NCI-H1694 (cell line): ENCODE measurements at regions not wholly inside any gene's neighbourhood (a gene's known extent, or its start where the extent isn't known, plus 50 kb on each side); places are given as distances from the start of the nearest gene placed in this dataset.
A peak's percentile ranks its signal among the peaks of the same experiment; 100 is the strongest.
"Not testable (repeated sequence)": the region's sequence is repeated elsewhere in the genome, so short reads cannot be mapped to it uniquely, and the experiment has no call there.

Experiments used
- DNase-seq: peaks from one replicate; lab custom pipeline; 2025; lab: John Stamatoyannopoulos, UW

DNA sequence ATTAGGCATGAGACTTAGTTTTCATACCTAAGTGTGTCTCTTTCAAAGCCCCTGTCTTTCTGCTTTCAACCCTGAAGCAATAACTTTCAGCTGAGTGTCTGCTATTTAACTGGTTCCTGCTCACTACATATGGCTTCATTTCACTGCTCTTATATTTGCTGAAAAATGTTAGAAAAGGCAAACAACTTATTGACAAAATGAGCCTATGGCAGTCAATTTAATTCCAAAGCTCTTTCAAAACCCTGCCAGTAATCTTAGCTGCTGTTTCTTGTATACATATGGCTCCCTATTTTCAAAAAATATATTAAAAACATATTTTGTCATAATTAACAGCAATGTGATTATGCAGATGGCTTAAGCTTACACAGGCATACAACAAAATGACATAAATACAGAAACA lies 334.1 kb upstream of the MGAT4C start:
- DNase-seq = no peak

DNA sequence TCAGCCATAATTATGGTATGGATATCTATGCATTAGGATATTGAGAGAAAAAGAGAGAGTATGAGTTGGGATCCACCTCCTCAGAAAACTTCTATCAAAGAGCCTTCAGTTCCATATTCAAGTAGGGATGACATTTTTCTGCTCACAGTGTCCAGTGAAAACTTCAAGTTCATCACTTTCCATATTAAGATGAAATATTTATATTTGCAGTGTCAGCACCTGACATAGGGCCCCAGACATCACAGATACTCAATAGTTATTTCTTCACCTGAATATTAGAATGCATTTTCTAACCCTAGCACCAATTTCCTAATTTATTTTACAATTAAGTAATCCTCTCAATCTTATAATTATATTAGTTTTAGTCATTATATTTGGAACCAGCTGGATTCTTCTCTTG lies 318.0 kb upstream of the MGAT4C start:
- DNase-seq = no peak

DNA sequence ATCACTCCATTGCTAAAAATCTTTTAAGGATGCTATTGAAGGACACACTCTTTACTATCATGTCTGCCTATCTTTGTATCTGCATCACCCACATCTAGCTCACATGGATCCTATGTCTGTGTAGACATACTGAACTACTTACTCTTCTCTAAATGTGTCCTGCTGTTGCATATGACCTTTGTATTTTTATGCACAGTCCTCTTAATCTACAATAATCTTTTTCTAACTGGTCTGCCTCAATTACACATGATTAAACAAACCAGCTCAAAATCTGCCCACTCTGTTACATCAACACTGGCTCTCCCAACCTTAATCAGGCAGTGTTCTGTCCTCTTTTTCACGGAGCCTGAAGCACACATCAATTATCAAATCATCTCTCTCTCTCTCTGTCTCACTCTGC lies 316.3 kb upstream of the MGAT4C start:
- DNase-seq = no peak

DNA sequence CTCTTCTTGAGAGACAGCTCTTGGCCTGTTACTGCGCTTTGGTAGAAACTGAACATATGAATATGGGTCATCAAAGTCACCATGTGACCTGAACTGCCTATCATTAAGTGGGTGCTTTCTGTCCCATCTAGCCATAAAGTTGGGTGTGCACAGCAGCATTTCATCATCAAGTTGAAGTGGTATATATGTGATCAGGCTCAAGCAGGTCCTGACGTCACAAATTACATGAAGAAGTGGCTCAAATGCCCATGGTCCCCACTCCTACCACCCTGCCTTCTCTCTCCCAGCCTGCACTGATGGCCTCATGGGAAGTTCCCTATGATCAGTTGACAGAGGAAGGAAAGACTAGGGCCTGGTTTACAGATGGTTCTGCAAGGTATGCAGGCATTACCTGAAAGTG lies 308.8 kb upstream of the MGAT4C start:
- no peak for DNase-seq

DNA sequence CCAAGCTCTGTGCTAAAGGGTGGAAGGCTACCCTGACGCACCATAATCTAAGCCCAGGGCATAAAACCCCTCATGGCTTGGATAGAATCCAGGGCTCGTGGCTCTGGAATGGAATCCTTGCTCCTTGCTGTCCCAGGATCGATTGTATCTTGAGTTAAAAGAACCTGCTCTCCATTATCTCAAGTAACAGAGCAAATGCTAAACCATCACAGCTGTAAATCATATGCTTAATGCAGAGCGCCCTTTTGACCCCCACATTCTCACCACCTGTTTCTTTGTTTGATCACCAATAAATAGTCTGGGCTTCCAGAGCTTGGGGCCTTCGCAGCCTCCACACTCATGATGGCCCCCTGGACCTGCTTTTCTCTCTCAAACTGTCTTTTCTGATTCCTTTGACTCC lies 299.3 kb upstream of the MGAT4C start:
- not testable (repeated sequence) for DNase-seq

DNA sequence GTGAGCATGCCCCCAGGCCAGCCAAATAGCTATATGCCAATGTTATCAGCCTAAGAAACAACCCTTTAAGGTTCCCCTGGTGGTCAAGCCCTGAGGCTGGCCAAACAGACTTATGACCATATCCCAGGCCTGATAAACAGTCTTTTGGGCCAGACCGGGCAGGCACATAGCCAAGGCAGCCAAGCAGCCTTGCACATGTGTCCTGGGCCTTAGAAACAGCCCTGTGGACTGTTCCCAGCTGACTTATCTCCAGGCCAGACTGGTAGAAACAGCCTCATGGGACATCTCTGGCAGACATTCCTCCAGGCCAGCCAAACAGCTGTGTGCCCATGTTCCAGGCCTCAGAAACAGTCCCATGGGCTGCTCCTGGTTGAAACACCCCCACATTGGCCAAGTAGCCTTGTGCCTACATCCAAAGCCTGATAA lies 295.0 kb upstream of the MGAT4C start:
- no peak for DNase-seq

DNA sequence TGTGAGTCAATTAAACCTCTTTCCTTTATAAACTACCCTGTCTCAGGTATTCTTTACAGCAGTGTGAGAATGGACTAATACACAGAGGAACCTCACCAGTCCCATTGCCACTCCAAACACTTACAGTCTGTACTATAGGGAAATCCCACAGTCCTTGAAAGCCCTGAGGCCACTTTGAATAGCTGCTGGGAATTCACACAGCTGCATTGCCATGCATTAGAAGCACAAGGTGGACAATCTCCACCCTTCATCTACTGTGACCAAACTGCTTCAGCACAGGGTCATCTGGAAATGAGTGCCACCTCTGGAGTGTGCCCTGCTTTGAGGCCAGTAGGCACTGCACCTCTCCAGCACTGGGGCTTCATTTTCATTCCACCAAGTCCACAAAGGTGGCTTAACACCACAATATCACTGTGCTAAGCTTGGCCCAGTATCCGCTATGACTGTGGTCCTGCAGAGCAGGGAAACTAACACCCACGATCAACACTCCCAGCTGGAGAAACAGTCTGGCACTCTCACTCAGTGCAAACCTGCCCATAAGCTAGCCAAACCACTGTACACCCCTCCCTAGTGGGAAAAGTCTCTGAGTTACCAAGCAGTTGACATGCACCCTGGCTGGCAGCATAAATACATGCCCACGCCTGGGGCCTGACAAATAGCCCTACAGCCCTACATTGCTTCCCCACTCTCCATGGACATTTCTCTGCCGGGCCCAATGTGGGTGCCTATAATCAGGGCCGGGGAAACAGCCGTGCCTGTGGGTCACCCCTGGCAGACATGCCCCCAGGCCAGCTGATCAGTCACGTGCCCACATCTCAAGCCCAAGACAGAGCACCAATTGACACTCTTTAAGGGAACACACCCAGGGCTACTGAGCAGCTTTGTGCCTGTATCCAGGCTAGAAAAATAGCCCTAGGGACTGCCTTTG lies 294.3 kb upstream of the MGAT4C start:
- DNase-seq = no peak

DNA sequence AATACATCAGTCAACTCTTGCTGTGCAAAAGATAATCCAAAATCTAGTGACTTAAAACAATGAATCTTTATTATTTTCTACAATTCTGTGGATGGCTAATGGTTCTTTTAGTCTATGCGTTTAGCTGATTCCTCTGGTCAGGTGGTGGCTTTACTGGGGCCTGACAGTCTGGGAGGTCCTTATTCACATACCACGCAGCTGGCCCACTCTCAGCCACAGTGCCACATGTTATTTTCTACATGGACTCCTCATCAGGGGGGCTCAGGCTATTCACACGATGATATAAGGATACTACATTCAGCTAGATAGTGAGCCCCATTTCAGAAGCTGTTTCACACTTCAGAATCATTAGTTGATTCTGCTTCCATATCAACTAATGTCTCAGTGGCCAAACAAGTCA lies 287.5 kb upstream of the MGAT4C start:
- DNase-seq = no peak

DNA sequence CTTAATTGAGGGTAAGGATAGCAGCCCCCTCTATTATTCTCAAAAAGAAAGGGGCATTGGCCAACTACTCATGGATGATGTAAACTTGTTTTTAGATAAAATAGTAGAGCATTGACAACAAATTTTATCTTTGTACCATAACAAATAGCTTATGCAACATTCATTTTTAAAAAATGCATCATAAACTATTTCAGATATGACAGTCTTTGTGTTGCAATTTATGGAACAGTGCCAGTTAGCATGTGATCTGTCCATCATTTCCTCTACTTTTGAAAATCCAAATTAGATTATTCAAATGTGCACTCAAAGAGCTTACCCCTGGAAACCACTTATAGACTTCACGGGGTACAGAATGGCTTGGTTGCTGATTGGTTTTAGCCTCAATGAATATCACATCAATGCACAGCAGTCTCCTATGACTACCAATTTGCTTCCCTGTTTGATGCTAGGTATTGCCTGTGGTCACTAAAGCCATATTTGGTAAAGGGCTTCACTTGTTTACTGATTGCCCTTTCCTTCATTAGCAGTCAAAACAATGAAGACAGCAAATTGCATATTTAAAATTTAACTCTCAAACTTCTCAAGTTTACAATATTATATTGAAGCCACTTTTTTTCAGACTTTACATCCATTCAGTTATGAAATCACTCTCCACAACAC lies 274.9 kb upstream of the MGAT4C start:
- DNase-seq = no peak

DNA sequence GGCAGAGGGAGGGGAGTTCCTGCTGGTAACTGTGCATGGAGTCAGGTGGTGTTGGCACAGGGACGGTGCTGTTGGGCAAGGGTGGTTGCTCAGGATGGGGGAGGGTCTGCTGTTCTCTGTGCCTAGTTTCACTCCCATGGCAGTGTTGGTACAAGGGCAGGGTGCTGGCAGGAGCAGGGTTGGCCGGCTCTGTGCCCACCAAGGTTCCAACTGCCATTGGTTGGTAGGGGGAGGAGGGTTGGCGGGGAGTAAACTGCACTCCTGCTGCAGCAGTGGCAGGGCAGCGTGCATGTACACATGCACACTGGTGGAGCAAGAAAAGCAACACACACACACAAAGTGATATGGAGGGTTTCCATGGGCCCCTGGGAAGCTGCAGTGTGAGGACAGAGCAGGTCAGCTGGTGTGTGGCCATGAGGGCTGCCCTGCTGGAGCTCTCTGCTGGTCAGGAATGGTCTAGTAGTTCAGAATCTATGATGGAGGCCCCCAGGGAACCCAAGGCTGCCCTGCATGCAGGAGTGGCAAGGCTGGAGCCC lies 269.9 kb upstream of the MGAT4C start:
- no peak for DNase-seq

DNA sequence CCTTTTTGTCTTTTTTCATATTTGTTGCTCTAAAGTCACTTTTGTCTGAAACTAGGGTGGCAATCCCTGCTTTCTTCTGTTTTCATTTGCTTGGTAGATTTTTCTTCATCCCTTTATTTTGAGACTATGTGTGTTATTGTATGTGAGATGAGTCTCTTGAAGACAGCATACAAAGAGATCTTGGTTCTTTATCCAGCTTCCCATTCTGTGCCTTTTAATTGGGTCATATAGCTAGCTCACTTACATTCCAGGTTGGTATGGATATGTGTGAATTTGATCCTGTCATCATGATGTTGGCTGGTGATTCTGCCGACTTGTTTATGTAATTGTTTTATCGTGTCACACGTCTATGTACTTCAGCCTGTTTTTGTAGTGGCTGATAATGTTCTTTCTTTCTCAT lies 267.7 kb upstream of the MGAT4C start:
- no peak for DNase-seq

DNA sequence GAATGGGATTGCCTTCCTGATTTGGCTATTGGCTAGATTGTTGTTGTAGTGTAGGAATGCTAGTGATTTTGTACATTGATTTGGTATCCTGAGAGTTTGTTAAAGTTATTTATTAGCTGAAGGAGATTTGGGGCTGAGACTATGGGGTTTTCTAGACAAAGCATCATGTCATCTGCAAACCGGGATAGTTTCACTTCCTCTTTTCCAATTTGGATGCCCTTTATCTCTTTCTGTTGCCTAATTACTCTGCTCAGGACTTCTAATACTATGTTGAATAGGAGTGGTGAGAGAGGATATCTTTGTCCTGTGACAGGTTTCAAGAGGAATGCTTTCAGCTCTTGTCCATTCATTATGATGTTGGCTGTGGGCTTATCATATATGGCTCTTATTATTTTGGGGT lies 265.7 kb upstream of the MGAT4C start:
- DNase-seq = no peak

DNA sequence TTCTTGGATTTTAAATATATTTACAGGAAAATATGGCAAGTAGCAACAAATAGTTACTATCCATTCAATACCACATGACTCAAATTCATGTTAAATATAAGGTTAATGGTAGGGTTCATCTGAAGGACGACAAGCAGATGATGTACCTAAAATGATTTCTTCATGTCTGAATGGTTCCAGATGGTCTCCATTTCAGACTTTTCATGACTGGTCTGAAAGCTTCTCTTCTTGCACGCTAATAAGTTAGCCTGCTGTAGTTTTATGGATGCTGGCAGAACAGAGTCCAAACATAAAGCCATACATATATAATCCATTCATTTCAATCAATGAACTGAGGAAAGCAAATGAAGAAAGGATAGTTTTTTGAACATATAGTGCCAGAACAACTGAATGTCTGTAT lies 257.0 kb upstream of the MGAT4C start:
- peak; percentile 79 for DNase-seq

DNA sequence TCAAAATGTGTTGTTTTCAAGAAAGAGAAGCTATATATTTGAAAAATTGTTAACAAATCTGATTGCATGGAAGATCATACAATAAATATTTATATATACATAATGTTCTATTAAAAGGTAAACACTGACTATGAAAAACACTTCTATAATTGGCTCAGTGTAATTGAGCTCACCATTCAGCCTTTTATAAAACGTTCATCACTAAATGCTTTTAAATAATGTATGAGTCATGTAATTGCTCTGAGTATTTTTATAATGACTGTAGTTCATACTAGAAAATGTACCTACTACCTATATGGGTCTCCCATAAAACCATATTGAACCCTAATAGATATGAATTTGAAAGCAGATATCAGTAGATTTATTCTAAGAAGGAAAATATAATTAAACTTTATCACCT lies 240.4 kb upstream of the MGAT4C start:
- no peak for DNase-seq

DNA sequence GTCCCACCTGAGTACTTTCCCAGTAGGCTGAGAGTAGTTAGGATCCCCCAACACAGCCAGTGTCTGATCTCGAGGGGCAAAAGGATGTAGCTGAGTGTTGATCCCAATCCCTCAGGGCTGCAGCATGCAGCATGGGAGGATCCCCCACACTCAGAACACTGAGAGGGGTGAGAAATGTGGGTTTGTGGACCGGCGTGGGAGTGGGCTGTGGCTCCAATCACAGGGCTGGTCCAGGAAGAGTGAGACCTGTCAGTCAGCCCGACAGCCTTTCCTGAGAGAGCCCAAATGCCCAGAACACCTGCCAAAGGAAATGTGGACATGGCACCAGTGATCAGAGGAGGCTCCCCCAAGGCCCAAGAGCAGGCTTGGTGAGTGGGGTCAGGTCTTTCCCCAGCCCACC lies 228.3 kb upstream of the MGAT4C start:
- no peak for DNase-seq

DNA sequence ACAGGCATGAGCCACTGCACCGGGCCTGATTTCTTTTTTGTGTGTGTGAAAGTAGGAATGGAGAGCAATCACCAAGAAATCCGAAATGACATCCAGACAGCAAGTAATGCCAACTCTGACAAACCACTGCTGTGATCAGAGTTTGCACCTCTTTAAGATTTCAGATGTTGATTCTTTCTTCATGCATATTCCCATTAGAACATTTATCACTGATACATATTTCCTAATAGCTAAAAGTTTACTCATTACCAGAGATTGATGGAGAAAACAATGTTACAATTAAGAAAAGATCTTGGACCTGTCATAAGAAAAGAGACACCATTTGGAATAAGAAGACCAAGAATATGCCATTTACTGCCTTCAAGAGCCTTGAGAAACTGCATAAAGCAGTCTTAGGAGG lies 217.0 kb upstream of the MGAT4C start:
- no peak for DNase-seq

DNA sequence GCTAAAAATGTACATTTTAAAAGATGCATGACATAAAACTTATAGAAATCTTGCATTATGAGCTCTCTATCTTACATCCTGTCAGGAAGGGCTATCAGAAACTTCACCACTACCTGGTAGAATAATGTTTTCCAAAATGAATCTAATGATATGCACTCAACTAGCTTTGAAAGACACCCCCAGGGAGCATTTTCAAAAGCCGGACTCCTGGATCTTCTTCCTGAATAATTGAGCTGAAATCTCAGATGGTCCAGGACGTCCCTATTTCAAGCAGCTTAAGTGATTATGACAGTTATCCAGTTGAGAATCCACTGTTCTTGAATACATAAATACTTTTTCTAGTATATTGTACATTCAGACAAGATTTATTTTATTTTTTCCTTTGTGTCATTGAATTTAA lies 200.6 kb upstream of the MGAT4C start:
- no peak for DNase-seq

DNA sequence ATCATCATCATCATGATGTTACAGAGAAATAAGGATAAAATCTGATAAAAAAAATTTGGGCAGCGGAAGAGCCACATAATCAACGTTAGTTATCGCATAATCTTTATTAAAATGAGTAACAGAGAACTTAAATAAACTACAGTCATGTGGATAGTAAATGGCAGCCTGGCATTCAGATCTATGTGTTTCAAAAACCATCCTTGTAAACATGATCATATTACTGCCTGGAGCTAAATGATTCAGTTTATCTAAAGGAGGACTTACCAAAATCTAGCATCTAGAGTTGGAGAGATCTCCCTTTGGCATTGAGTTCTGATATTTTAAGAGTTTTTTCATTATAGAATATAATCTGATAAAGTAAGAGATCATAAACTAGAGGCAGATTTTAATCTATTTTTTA lies 200.1 kb upstream of the MGAT4C start:
- no peak for DNase-seq

DNA sequence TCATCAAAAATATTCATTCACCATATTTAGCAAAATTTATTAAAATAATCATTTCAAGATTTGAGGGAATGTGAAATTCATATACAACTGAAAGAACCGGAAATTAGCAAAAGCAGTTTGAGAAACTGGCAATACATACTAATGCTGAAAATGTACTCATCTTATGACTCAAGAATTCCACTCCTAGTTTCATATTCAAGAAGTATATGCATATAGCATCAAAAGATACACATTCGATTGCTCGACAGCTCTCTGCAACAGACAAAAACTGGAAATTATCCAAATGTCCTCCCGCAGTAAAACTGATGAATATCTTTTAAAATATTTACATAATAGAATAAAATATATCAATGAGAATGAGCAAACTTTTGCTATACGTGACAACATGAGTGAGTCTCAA lies 189.2 kb upstream of the MGAT4C start:
- no peak for DNase-seq

DNA sequence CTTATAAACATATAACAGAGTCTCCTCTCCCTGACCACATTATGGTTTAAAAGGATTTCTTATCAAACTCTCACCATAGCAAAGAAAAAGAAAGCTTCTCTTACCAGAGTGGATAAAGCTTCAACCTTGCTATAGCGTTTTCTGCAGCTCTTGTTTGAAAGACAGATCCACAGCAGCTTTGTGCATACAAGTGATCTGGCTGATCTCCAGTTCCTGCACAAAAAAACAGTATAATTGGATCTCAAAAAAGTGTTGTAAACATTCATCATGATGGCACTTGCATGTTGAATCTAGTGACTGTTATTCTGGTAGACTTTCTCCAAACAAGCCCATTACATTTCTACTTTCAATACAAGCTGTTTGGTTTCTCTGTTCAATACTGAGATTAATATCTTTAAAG lies 178.9 kb upstream of the MGAT4C start:
- DNase-seq = peak; percentile 83

DNA sequence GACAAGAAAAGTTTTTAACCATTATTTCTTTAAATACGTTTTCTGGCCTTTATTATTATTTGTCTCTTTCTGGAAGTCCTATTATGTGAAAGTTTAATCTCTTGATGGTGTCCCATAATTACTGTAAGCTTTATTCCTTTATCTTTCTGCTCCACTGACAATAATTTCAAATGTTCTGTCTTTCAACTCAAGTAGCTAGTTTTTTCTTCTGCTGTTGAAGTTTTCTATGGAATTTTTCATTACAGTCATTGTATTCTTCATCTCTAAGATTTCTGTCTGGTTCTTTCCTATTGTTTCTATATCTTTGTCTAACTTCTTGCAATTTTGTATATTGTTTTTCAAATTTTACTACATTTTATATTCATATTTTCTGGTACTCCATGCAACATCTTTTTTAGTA lies 173.6 kb upstream of the MGAT4C start:
- DNase-seq = no peak

DNA sequence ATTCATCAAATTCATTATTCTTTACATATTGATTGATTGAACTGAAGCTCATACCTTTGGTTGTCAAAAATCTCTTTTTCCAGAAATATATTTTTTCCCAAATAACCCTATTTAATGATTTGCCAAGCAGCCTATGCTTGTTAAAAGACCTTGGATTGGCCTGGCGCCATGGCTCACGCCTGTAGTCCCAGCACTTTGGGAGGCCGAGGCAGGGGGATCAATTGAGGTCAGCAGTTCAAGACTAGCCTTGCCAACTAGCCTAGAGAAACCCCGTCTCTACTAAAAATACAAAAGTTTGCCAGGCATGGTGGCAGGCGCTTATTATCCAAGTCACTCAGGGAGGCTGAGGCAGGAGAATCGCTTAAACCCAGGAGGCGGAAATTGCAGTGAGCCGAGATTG lies 165.1 kb upstream of the MGAT4C start:
- no peak for DNase-seq

DNA sequence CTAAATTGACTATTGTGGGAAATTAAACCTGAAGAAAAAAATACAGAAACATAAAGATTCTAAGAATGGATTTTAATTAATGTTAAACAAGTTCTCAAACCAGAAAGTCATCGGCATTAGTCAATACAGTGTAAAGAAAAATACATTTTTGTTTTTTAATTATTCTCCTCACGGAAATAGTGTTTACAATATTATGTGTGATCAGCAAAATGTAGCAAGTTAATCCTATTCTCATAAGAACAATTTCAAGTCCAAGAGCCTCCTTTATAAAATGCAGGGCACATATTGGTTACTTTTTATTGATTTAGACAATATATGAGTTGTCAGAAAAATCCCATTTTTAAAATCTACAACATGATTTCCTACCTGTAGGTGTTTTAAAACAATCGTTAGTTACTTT lies 158.0 kb upstream of the MGAT4C start:
- DNase-seq = no peak
